ENCODE measurements at regions not wholly inside any gene's neighbourhood (a gene's known extent, or its start where the extent isn't known, plus 50 kb on each side); places are given as distances from the start of the nearest gene placed in this dataset.

- TF ChIP-seq CTCF (IDR thresholded peaks at IDR 0.05): no peak
- TF ChIP-seq POLR2A (IDR thresholded peaks at IDR 0.05): no peak
These were observed 75.6 kb upstream of the BOD1L1 start for GRCh38 chr4:13703096-13703495.
